ENCODE measurements at regions not wholly inside any gene's neighbourhood (a gene's known extent, or its start where the extent isn't known, plus 50 kb on each side); places are given as distances from the start of the nearest gene placed in this dataset.
"Not testable (repeated sequence)": the region's sequence is repeated elsewhere in the genome, so short reads cannot be mapped to it uniquely, and the experiment has no call there.

DNA sequence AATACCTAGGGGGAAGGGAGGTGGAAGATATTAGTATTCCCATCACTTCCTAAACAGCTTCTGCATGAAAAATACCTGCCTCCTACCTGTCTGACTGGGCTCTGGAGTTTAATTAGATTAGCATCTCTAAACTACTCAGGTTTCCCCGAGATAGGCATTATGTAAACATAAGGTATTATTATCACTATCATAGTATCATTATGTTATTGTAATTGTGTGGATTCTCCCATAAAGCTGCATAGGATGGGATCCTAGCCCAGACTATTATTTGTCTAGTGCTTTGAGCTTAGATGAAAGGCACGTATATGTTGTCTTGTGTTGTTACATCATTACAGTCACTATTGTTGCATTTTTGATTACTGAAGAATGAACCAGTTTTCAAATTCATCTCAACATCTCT lies 115.2 kb upstream of the SOX21 start:
- no peak overlapping the region for H3K27ac ChIP-seq
- no peak overlapping the region for H3K4me3 ChIP-seq

DNA sequence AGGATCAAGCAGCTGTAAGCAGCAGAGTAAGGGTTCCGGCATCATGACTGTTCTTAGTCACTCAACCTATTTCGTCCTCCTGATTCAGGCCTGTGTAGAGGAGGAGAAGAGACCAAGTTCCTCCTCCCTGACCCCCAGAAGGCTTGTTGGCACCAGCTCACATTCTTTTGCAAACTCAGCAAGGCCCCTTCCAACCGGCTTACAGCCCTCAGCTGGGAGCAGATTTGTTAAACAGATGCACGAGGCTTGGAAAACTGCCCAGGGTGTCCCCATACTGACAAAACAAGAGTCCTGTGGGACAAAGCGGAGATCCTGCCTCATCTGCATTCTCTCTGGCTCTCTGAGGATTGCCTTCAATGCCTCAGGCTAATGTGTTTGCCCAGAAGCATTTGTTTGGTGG lies 113.2 kb upstream of the SOX21 start:
- no peak overlapping the region for H3K4me3 ChIP-seq
- no peak overlapping the region for H3K27ac ChIP-seq

GRCh38 chr13:94824601-94825000 lies 112.3 kb upstream of the SOX21 start:
- no peak overlapping the region for H3K4me3 ChIP-seq
- no peak overlapping the region for H3K27ac ChIP-seq

DNA sequence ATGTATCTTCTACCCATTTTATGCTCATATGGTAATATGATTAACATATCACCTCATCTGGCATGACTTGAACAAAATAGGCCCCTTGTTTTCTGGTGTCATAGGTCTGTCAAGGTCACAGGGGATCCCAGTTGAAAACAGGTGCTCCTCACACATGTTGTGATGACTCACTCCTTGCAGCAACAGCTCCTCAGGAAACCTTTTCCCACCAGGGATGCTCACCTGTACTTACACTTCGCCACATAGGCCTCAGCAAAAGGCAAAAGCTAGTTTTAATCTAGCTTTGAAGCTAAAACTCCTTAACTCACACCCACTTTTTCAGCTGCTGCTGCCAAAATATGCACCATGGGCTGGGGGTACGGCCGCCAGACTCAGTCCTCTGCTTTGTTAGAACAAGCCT lies 110.0 kb upstream of the SOX21 start:
- Histone ChIP-seq H3K4me3 (no peak overlapping the region), H3K27ac (no peak overlapping the region)

GRCh38 chr13:94816256-94816655 lies 103.9 kb upstream of the SOX21 start:
- no peak overlapping the region for H3K27ac ChIP-seq
- H3K4me3 ChIP-seq = no peak overlapping the region

DNA sequence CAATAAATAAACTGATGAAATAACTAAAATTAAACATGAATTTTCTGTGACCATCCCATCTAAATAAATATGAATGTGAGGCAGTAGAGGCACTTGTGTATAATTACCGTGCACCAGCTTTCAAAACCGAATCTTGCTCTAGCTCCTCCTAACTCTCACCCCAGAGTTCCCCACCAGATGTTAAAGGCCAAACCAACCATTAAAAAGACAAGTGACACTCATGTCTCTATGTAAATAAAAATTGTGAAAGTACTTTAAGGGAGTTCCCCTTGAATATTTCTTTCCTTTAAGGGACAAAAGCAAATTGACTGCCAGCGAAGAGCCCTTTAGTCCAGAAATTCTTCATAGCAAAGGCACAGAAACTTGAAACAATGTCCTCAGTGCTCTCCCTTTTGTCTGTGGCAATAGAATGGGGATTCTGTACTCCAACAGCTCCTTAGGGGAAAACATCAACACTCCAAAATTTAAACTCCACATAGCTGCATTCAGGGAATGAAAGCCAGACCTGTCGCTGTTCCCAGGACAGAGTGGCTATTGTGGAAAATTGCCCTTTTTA lies 101.7 kb upstream of the SOX21 start:
- Histone ChIP-seq H3K27ac (no peak overlapping the region), H3K4me3 (no peak overlapping the region)

- Histone ChIP-seq H3K27ac (no peak overlapping the region), H3K4me3 (no peak overlapping the region)
These were observed 99.4 kb upstream of the SOX21 start for GRCh38 chr13:94811753-94812152.

GRCh38 chr13:94800423-94800822 lies 88.1 kb upstream of the SOX21 start:
- H3K27ac ChIP-seq = no peak overlapping the region
- H3K4me3 ChIP-seq = no peak overlapping the region

GRCh38 chr13:94799299-94799698 lies 87.0 kb upstream of the SOX21 start:
- Histone ChIP-seq H3K27ac (no peak overlapping the region), H3K4me3 (no peak overlapping the region)

DNA sequence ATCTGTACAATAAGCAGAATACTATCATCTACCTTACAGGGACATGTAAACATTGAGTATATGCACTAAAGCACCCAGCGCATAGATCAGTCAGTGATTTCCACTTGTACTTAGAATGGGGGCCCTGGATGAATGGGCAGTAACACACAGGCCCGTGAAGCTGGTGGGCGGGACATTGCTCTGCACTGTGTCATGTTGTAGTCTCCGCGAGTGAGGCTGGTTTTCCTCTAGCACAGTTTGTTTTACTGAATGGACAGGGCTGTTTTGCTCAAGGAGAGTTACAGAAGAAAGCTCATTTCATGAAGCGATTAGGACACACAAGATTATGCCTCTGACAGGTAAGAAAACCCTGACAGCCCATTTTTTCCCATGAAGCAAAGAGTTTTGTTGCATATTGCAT lies 86.4 kb upstream of the SOX21 start:
- H3K4me3 ChIP-seq = no peak overlapping the region
- H3K27ac ChIP-seq = no peak overlapping the region

DNA sequence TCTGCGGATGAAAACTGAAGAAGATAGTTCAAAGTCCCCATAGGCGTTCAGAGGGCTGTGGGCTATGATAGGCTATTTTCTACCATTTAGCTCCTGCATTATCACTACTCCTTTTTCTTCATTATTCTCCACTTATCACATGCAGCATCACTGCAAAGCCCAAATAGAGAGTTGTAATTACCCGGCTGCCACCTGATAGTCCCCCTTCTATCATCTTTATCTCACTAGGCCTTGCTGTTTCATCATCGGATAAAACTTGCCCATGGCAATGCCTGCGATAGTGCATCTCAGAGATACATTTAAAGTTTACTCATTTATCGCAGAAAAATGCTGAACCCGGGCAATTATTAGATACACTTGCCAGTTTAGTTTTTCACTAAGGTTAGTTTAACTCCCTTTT lies 82.9 kb upstream of the SOX21 start:
- no peak overlapping the region for H3K4me3 ChIP-seq
- no peak overlapping the region for H3K27ac ChIP-seq

- not testable (repeated sequence) for H3K4me3 ChIP-seq
These were observed 73.9 kb upstream of the SOX21 start for GRCh38 chr13:94786246-94786645.

DNA sequence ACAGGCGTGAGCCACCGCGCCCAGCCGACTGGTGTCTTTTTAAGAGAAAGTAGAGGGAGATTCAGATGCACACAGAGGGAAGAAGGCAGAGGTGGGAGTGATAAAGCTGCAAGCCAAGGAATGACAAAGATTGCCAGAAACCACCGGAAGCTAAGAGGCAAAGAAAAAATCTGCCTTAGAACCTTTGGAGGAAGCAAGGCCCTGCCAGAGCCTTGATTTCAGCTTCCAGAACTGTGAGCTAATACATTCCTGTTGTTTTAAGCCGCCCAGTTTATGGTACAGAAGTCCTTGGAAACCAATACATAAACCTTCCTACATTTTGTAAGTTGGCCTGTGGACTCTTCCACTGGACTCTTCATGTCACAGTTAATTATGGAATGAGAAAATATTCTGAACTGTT lies 71.7 kb upstream of the SOX21 start:
- no peak overlapping the region for H3K27ac ChIP-seq

More at GRCh38 chr13:94786246-94786645, 73.9 kb upstream of the SOX21 start:
- not testable (repeated sequence) for H3K27ac ChIP-seq

GRCh38 chr13:94783489-94783888 lies 71.1 kb upstream of the SOX21 start:
- Histone ChIP-seq H3K27ac (no peak overlapping the region), H3K4me3 (no peak overlapping the region)

More for the DNA sequence above, 71.7 kb upstream of the SOX21 start:
- H3K4me3 ChIP-seq = no peak overlapping the region

DNA sequence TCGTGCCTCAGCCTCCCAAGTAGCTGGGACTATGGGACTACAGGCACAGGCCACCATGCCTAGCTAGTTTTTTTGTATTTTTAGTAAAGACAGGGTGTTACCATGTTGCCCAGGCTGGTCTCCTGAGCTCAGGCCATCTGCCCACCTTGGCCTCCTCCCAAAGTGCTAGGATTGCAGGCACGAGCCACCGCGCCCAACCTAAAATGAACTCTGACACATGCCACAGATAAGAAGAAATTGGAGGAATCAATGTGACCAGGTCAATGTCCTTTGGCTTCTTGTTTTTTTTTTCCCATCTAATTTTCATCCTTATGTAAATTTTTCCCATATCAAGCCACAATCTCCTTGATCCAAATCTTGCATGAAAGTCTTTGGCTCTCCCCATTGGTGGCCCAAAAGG lies 68.1 kb upstream of the SOX21 start:
- Histone ChIP-seq H3K27ac (no peak overlapping the region), H3K4me3 (no peak overlapping the region)

DNA sequence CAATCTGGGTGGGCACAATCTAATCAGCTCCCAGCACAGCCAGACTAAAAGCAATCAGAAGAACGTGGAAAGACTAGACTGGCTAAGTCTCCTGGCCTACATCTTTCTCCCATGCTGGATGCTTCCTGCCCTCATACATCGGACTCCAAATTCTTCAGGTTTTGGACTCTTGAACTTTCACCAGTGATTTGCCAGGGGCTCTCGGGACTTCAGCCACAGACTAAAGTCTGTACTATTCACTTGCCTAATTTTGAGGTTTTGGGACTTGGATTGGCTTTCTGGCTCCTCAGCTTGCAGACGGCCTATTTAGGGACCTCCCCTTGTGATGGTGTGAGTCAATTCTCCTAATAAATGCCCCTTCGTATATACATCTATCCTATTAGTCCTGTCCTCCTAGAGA lies 66.6 kb upstream of the SOX21 start:
- Histone ChIP-seq H3K4me3 (no peak overlapping the region), H3K27ac (no peak overlapping the region)

- no peak overlapping the region for H3K4me3 ChIP-seq
- no peak overlapping the region for H3K27ac ChIP-seq
These were observed 66.2 kb upstream of the SOX21 start for GRCh38 chr13:94778585-94778984.

- H3K27ac ChIP-seq = no peak overlapping the region
- H3K4me3 ChIP-seq = no peak overlapping the region
These were observed 64.6 kb upstream of the SOX21 start for GRCh38 chr13:94776956-94777355.

DNA sequence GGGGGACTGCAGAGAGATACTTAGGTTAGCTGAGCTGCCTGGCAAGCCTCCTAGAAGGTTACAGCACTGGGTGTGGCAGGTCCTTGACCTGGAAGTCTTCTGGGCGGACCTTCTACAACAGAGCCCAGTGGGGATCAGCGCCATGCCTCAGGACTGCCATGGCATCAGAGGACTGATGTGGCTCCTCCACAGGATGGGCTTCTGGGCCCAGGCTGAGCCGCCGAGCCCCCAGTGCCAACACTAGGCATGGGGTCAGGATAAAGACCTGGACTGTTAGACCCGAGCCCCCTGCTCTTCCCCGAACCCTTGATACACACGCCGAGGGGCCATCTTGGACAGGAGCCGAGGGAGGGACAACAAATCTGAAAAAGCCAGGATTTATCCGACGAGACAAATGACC lies 64.0 kb upstream of the SOX21 start:
- Histone ChIP-seq H3K4me3 (no peak overlapping the region), H3K27ac (no peak overlapping the region)

DNA sequence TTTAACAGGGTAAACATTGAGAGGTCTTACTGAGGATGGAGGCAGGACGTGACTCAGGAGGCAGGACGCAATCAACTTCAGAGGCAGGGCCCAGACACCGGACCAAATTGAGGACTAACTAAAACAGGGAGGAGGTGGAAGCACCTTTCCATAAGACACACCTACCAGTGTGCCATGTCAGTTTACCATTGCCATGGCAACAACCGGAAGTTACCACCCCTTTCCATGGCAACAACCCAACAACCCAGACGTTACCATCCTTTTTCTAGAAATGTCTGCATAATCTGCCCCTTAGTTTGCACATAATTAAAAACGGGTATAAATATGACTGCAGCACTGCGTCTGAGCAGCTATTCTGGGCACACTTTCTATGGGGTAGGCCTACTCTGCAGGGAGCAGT lies 53.5 kb upstream of the SOX21 start:
- no peak overlapping the region for H3K27ac ChIP-seq
- H3K4me3 ChIP-seq = no peak overlapping the region

- Histone ChIP-seq H3K4me3 (no peak overlapping the region), H3K27ac (no peak overlapping the region)
These were observed 52.4 kb upstream of the SOX21 start for GRCh38 chr13:94764576-94765321.

Measured in skin epidermis (tissue), 12 donors.